Stomach (tissue), 8 donors: ENCODE measurements at regions not wholly inside any gene's neighbourhood (a gene's known extent, or its start where the extent isn't known, plus 50 kb on each side); places are given as distances from the start of the nearest gene placed in this dataset.

Experiments
- DNase-seq, 2 donors: peaks; one replicate each; pipeline versions ENCODE4 v3.0.0 to v3.0.0-alpha.2; 2013 to 2019
- H3K27ac ChIP-seq, 5 donors: fragments of 200-600 bp in 4 of 5; sonication (generic) in 4 of 5; one replicate each; pipeline ENCODE4 v1.5.1; 2013 to 2019; ENCODE audit warnings: mild to moderate bottlenecking in 1 of 5, moderate library complexity in 1 of 5
- H3K27me3 ChIP-seq, 3 donors: fragments of 200-600 bp; sonication (generic); one replicate each; pipeline ENCODE4 v1.5.1; 2017 to 2019; ENCODE audit warnings: mixed run types in 1 of 3
- H3K36me3 ChIP-seq, 4 donors: fragments of 200-600 bp; sonication (generic); 1 replicate in 3 of 4; 2 replicates in 1 of 4; pipeline ENCODE4 v1.5.1; 2016 to 2019
- H3K4me1 ChIP-seq, 4 donors: fragments of 200-600 bp; sonication (generic); one replicate each; pipeline ENCODE4 v1.5.1; 2016 to 2019
- H3K4me3 ChIP-seq, 4 donors: fragments of 200-600 bp; sonication (generic) in 3 of 4; one replicate each; pipeline ENCODE4 v1.5.1; 2016 to 2019; ENCODE audit warnings: mild to moderate bottlenecking in 1 of 4
- H3K9me3 ChIP-seq, 4 donors: fragments of 200-600 bp; sonication (generic); one replicate each; pipeline ENCODE4 v1.5.1; 2016 to 2019
- CTCF ChIP-seq, 7 experiments: fragments of 450-650 bp in 4 of 7; fragments of 200-600 bp in 3 of 7; sonication (generic) in 3 of 7; IDR thresholded peaks; one replicate each; pipeline ENCODE4 v1.5.1; 2016 to 2019; ENCODE audit warnings: antibody characterized with exemption in 7 of 7, control low read depth in 2 of 7, mild to moderate bottlenecking in 1 of 7
- EP300 ChIP-seq: sonication (generic); formaldehyde crosslinking; IDR thresholded peaks from one replicate; pipeline ENCODE4 v1.6.1; 2017; ENCODE audit warnings: antibody characterized with exemption
- POLR2A ChIP-seq, 4 donors: fragments of 450-650 bp; IDR thresholded peaks; one replicate each; pipeline ENCODE4 v1.6.1; 2016; ENCODE audit warnings: antibody characterized with exemption in 4 of 4, control low read depth in 2 of 4, mild to moderate bottlenecking in 1 of 4, moderate library complexity in 1 of 4
- POLR2AphosphoS5 ChIP-seq, 3 donors: sonication (generic); formaldehyde crosslinking; IDR thresholded peaks; one replicate each; pipeline ENCODE4 v1.6.1; 2016; ENCODE audit warnings: antibody characterized with exemption in 3 of 3
- WGBS, 5 donors: extraction: QIAGEN DNeasy Blood & Tissue Kit in 3 of 5; methylation state at CpG; one replicate each; pipeline versions ENCODE4 v1.1.5 to v1.1.7; 2013 to 2018; 5-methylcytosine and 5-hydroxymethylcytosine counted together
- intact Hi-C: fragments of 100-400 bp; cut with DNase I; formaldehyde crosslinking; loops from one replicate; pipeline ENCODE4 v1.15.1; 2023; ENCODE audit warnings: low total_unique reads
- donor health status: healthy with polysubstance abuse.
- donor health status: Bipolar disorder and iron deficiency.
- donor health status: healthy.

- TF ChIP-seq CTCF (IDR thresholded peaks at IDR 0.05) (no peak), POLR2A (IDR thresholded peaks at IDR 0.05) (no peak), EP300 (no peak), POLR2AphosphoS5 (IDR thresholded peaks at IDR 0.05) (no peak)
- intact Hi-C loops: no loop called here
- 86 to 100% (median 89%) methylated on average over 1 to 2 of the region's 2 CpGs for WGBS, 5 donors
- Histone ChIP-seq H3K27ac (no peak overlapping the region), H3K4me1 (peaks cover 0 to 25% (median 5%) of the 10 kb centered on the region in 4 donors), H3K9me3 (no peaks in the 10 kb centered on the region), H3K36me3 (no peaks in the 10 kb centered on the region), H3K27me3 (no peaks in the 10 kb centered on the region), H3K4me3 (no peak overlapping the region)
- no peak for DNase-seq
Observed at GRCh38 chr3:64891021-64891420, 203.2 kb upstream of the ADAMTS9 start.

DNA sequence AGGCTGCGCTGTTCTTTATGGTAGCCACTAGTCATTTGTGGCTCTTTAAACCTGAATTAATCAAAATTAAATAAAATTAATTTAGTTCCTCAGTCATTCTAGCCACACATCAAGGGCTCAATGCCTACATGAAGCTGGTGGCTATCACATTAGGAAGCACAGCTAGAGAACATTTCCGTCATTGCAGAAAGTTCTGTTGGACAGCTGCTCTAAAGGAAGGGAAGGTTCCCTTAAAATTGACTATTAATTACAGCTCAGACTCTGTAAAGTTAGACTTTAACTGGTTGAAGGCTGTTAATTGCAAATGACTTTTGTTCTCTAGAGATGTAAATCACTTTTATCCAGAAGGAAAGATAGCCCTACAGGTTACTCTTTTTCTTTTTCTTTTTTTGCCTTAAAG lies 202.7 kb upstream of the ADAMTS9 start:
- Histone ChIP-seq H3K27me3 (no peaks in the 10 kb centered on the region), H3K27ac (peak overlapping the region in 4 of 5 donors; percentile 27 to 74 (median 54)), H3K4me3 (no peak overlapping the region), H3K4me1 (peaks cover 0 to 25% (median 5%) of the 10 kb centered on the region in 4 donors), H3K9me3 (no peaks in the 10 kb centered on the region), H3K36me3 (no peaks in the 10 kb centered on the region)
- TF ChIP-seq POLR2AphosphoS5 (IDR thresholded peaks at IDR 0.05) (no peak), POLR2A (IDR thresholded peaks at IDR 0.05) (no peak), EP300 (no peak), CTCF (IDR thresholded peaks at IDR 0.05) (no peak)
- DNase-seq: no peak
- intact Hi-C loops: no loop called here
- WGBS, 5 donors: 72 to 89% (median 79%) methylated on average over 2 of the region's 2 CpGs

DNA sequence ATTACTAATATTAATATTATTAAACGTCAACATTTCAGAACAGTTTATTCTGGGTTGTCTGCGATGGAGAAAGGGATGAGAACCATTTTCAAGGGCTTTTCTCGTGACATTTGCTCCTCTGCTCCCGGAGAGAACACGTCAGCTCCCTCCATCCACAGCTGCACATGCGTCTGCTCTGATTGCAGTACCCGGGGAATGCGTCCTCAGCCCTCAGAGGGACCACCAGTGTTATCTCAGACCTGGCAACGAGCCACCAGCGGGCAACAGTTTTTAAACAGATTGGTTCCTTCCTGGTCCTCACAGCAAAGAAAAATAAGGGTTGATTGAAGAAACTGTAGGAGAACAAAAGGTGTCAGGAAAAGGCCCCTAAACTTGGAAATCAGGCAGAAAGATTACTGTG lies 202.2 kb upstream of the ADAMTS9 start:
- 21 to 48% (median 40%) methylated on average over 10 of the region's 10 CpGs for WGBS, 5 donors
- H3K9me3 ChIP-seq: no peaks in the 10 kb centered on the region
- peaks cover 0 to 25% (median 5%) of the 10 kb centered on the region in 4 donors for H3K4me1 ChIP-seq
- no peaks in the 10 kb centered on the region for H3K27me3 ChIP-seq
- H3K27ac ChIP-seq: peak overlapping the region in 4 of 5 donors; percentile 27 to 74 (median 54)
- TF ChIP-seq EP300: no peak
- no peak for TF ChIP-seq POLR2A (IDR thresholded peaks at IDR 0.05)
- TF ChIP-seq CTCF (IDR thresholded peaks at IDR 0.05): no peak
- no peak for TF ChIP-seq POLR2AphosphoS5 (IDR thresholded peaks at IDR 0.05)
- no peak overlapping the region for H3K4me3 ChIP-seq
- DNase-seq: peak in 1 of 2 donors; percentile 66
- H3K36me3 ChIP-seq: no peaks in the 10 kb centered on the region
- intact Hi-C loops: no loop called here

DNA sequence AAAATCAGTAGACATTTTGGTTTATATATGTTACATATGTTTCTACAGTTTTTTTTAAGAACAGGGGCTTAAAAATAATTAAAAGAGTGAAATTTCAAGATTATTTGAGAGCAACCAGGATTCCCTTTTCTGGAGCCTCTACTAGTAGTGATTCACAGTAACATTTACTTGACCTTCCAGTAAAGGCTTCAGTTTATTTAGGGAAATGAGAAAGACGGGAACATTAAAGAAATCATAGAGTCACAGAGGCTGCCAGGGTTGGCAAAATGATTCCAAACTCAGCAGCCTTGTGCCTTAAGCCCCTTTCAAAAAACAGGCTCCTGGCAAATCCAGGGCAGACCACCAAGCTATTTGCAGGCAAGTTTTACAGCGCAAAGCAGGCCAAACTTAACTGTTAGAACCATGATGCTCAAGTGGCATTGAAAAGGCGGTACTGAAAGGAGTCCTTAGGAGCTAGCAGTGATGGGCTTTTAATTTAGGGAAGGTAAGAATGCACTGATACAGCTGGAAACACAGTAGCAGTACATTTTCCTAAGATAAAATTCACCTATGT lies 201.1 kb upstream of the ADAMTS9 start:
- TF ChIP-seq CTCF (IDR thresholded peaks at IDR 0.05): no peak
- no peak for TF ChIP-seq EP300
- TF ChIP-seq POLR2AphosphoS5 (IDR thresholded peaks at IDR 0.05): peak in 1 of 3 donors; percentile 16
- no peak for TF ChIP-seq POLR2A (IDR thresholded peaks at IDR 0.05)
- DNase-seq: no peak
- H3K4me1 ChIP-seq: peaks cover 0 to 29% (median 10%) of the 10 kb centered on the region in 4 donors
- peak overlapping the region in 4 of 5 donors; percentile 27 to 74 (median 54) for H3K27ac ChIP-seq
- 65 to 80% (median 71%) methylated on average over 3 of the region's 3 CpGs for WGBS, 5 donors
- no peaks in the 10 kb centered on the region for H3K9me3 ChIP-seq
- no peak overlapping the region for H3K4me3 ChIP-seq
- no peaks in the 10 kb centered on the region for H3K36me3 ChIP-seq
- intact Hi-C loops: no loop called here
- H3K27me3 ChIP-seq: no peaks in the 10 kb centered on the region
